HUES48 (cell line): ENCODE measurements at regions not wholly inside any gene's neighbourhood (a gene's known extent, or its start where the extent isn't known, plus 50 kb on each side); places are given as distances from the start of the nearest gene placed in this dataset.

Source experiments
- H3K27ac ChIP-seq: one replicate; pipeline ENCODE4 v1.7.0; 2013; ENCODE audit warnings: low read depth, low read length, inconsistent platforms
- H3K27me3 ChIP-seq: 2 replicates; pipeline ENCODE4 v1.6.1; 2013; ENCODE audit warnings: mild to moderate bottlenecking, low read length; ENCODE audit not compliant: control insufficient read depth, insufficient read depth
- H3K36me3 ChIP-seq: 2 replicates; pipeline ENCODE4 v1.6.1; 2013; ENCODE audit warnings: low read length; ENCODE audit not compliant: control insufficient read depth, insufficient read depth
- H3K4me1 ChIP-seq: 2 replicates; pipeline ENCODE4 v1.6.1; 2013; ENCODE audit warnings: mild to moderate bottlenecking, low read length; ENCODE audit not compliant: control insufficient read depth, insufficient read depth
- H3K4me3 ChIP-seq: 2 replicates; pipeline ENCODE4 v1.5.1; 2013; ENCODE audit warnings: mild to moderate bottlenecking, low read depth, low read length
- H3K9ac ChIP-seq: 2 replicates; pipeline ENCODE4 v1.6.1; 2013; ENCODE audit warnings: mild to moderate bottlenecking, low read depth, low read length, moderate library complexity
- H3K9me3 ChIP-seq: 2 replicates; pipeline ENCODE4 v1.6.1; 2013; ENCODE audit warnings: low read length; ENCODE audit not compliant: control insufficient read depth, insufficient read depth

GRCh38 chr6:139903411-139904157 is 529.1 kb upstream of the CITED2 start:
- Histone ChIP-seq H3K27ac (no peak overlapping the region), H3K27me3 (no peaks in the 10 kb centered on the region), H3K4me1 (peaks cover 5% of the 10 kb centered on the region), H3K4me3 (no peak overlapping the region), H3K9me3 (no peaks in the 10 kb centered on the region), H3K9ac (no peak overlapping the region), H3K36me3 (no peaks in the 10 kb centered on the region)

- no peak overlapping the region for H3K27ac ChIP-seq
- H3K27me3 ChIP-seq = no peaks in the 10 kb centered on the region
- H3K36me3 ChIP-seq = no peaks in the 10 kb centered on the region
- H3K4me1 ChIP-seq = 0 out of 2 replicates have a peak, but pooled peaks cover under 1% of the 10 kb centered on the region
- H3K4me3 ChIP-seq = no peak overlapping the region
- H3K9ac ChIP-seq = no peak overlapping the region
- no peaks in the 10 kb centered on the region; the same call in 1 of the 2 replicates for H3K9me3 ChIP-seq
Measured at GRCh38 chr6:139895205-139895793, 520.9 kb upstream of the CITED2 start.

- H3K9ac ChIP-seq = no peak overlapping the region
- no peaks in the 10 kb centered on the region for H3K27me3 ChIP-seq
Measured at GRCh38 chr6:139894271-139894670, 519.8 kb upstream of the CITED2 start.

GRCh38 chr6:139891471-139891870 is 517.0 kb upstream of the CITED2 start:
- H3K9ac ChIP-seq = no peak overlapping the region
- H3K4me1 ChIP-seq = peaks cover 36% of the 10 kb centered on the region
- no peaks in the 10 kb centered on the region for H3K27me3 ChIP-seq

More at GRCh38 chr6:139894271-139894670, 519.8 kb upstream of the CITED2 start:
- Histone ChIP-seq H3K4me3 (no peak overlapping the region), H3K4me1 (peaks cover 11% of the 10 kb centered on the region), H3K9me3 (no peaks in the 10 kb centered on the region; the same call in 1 of the 2 replicates), H3K27ac (no peak overlapping the region), H3K36me3 (no peaks in the 10 kb centered on the region)

GRCh38 chr6:139888681-139889122 is 514.3 kb upstream of the CITED2 start:
- H3K9me3 ChIP-seq = no peaks in the 10 kb centered on the region
- H3K4me1 ChIP-seq = peaks cover 59% of the 10 kb centered on the region
- no peaks in the 10 kb centered on the region for H3K27me3 ChIP-seq
- peak overlapping the region; percentile 94 for H3K27ac ChIP-seq
- peak overlapping the region; percentile 39; the same call in 1 of the 2 replicates for H3K4me3 ChIP-seq
- H3K9ac ChIP-seq = peak overlapping the region; percentile 61
- no peaks in the 10 kb centered on the region for H3K36me3 ChIP-seq

More at GRCh38 chr6:139891471-139891870, 517.0 kb upstream of the CITED2 start:
- Histone ChIP-seq H3K9me3 (no peaks in the 10 kb centered on the region; the same call in 1 of the 2 replicates), H3K36me3 (no peaks in the 10 kb centered on the region), H3K4me3 (no peak overlapping the region), H3K27ac (no peak overlapping the region)

- Histone ChIP-seq H3K36me3 (no peaks in the 10 kb centered on the region), H3K27ac (peak overlapping the region; percentile 94), H3K9ac (0 out of 2 replicates have a peak overlapping the region, but pooled peaks have one; percentile 61), H3K4me3 (no peak overlapping the region), H3K27me3 (no peaks in the 10 kb centered on the region), H3K9me3 (no peaks in the 10 kb centered on the region), H3K4me1 (peaks cover 73% of the 10 kb centered on the region)
Measured at GRCh38 chr6:139887275-139887674, 512.8 kb upstream of the CITED2 start.

GRCh38 chr6:139886396-139886795 is 511.9 kb upstream of the CITED2 start:
- no peaks in the 10 kb centered on the region for H3K36me3 ChIP-seq
- no peaks in the 10 kb centered on the region for H3K9me3 ChIP-seq
- H3K9ac ChIP-seq = no peak overlapping the region
- H3K27ac ChIP-seq = no peak overlapping the region
- H3K4me3 ChIP-seq = no peak overlapping the region
- H3K4me1 ChIP-seq = peaks cover 81% of the 10 kb centered on the region
- H3K27me3 ChIP-seq = no peaks in the 10 kb centered on the region

GRCh38 chr6:139885909-139886308 is 511.5 kb upstream of the CITED2 start:
- H3K4me1 ChIP-seq = peaks cover 86% of the 10 kb centered on the region
- H3K36me3 ChIP-seq = no peaks in the 10 kb centered on the region
- no peak overlapping the region for H3K9ac ChIP-seq
- H3K27ac ChIP-seq = no peak overlapping the region
- H3K9me3 ChIP-seq = no peaks in the 10 kb centered on the region
- H3K4me3 ChIP-seq = no peak overlapping the region
- H3K27me3 ChIP-seq = no peaks in the 10 kb centered on the region

- H3K4me3 ChIP-seq = no peak overlapping the region
- H3K27me3 ChIP-seq = no peaks in the 10 kb centered on the region
- H3K36me3 ChIP-seq = no peaks in the 10 kb centered on the region
- H3K27ac ChIP-seq = peak overlapping the region; percentile 59
- no peak overlapping the region for H3K9ac ChIP-seq
- H3K4me1 ChIP-seq = peaks cover 71% of the 10 kb centered on the region
- no peaks in the 10 kb centered on the region for H3K9me3 ChIP-seq
Measured at GRCh38 chr6:139883776-139884175, 509.3 kb upstream of the CITED2 start.

GRCh38 chr6:139882977-139883728 is 508.7 kb upstream of the CITED2 start:
- no peaks in the 10 kb centered on the region for H3K36me3 ChIP-seq
- H3K27ac ChIP-seq = peak overlapping the region; percentile 59
- no peak overlapping the region for H3K9ac ChIP-seq
- no peak overlapping the region for H3K4me3 ChIP-seq
- H3K27me3 ChIP-seq = no peaks in the 10 kb centered on the region
- peaks cover 65% of the 10 kb centered on the region for H3K4me1 ChIP-seq
- H3K9me3 ChIP-seq = no peaks in the 10 kb centered on the region
